CD4-positive, alpha-beta T cell treated with Interleukin-12 subunit alpha and Interleukin-12 subunit beta, for 1 hour (primary cell): ENCODE measurements at regions not wholly inside any gene's neighbourhood (a gene's known extent, or its start where the extent isn't known, plus 50 kb on each side); places are given as distances from the start of the nearest gene placed in this dataset.

ENCODE experiments used
- DNase-seq: peaks from one replicate; pipeline ENCODE4 v3.0.0-alpha.2; 2020

- DNase-seq = no peak
Measured at GRCh38 chr11:115698243-115698642, 194.0 kb upstream of the CADM1 start.

DNA sequence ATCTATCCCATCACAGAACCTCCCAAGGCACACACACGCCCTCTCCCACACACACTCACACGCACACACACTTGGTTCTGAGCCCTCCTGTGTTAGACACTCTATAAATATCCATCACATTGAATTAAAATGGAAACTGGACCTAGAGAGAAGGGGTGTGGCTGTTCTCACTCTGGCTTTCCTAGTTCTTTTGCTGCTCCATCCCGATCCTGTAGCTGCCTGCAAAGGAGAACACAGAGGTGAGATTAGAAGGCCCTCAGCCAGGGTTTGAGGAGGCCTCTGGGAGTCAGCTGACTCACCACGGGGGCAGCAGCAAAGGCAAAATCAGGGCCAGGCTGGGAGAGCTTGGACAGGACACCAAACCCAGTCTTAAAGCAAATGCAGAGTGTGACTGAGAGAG is 192.3 kb upstream of the CADM1 start:
- DNase-seq = no peak

GRCh38 chr11:115695677-115696364 is 191.6 kb upstream of the CADM1 start:
- DNase-seq = no peak

- DNase-seq = no peak
Measured at GRCh38 chr11:115693002-115693401, 188.8 kb upstream of the CADM1 start.

- DNase-seq = no peak
Measured at GRCh38 chr11:115691030-115691429, 186.8 kb upstream of the CADM1 start.

- DNase-seq = no peak
Measured at GRCh38 chr11:115687934-115688333, 183.7 kb upstream of the CADM1 start.

DNA sequence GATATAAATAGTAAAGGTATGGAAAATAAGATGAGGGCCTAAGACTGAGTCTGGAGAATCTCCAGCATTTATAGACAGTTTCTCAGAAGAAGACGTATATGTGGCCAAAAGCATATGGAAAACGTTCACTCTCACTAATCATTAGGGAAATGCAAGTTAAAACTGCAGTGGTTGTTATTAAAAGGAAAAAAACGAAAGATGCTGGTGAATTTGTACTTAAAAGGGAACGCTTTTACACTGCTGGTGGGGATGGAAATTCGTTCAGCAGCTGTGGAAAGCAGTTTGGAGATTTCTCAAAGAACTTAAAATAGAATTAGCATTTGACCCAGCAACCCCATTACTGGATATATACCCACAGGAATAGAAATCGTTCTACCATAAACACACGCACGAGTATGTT is 180.5 kb upstream of the CADM1 start:
- no peak for DNase-seq

- no peak for DNase-seq
Measured at GRCh38 chr11:115684135-115684534, 179.9 kb upstream of the CADM1 start.

DNA sequence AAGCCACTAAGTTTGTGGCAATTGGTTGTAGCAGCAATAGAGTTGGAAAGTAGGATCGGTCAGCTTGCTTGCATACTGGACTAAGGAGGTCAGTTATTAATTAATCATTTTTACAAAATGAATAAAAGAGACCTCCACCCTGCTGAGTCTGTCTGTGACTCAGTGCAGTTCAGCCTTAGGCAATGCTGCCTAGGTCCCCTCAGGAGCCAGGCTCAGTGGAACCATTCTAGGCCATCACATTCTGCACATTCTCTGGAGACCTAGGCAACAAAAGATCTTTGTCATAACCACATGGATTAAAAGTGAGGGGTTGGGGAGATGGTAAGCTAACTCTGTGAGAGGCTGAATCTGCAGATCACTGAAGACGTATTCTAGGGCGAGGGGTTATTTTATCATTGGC is 178.7 kb upstream of the CADM1 start:
- DNase-seq = no peak

- DNase-seq = no peak
Measured at GRCh38 chr11:115682101-115682500, 177.9 kb upstream of the CADM1 start.

GRCh38 chr11:115679945-115680344 is 175.7 kb upstream of the CADM1 start:
- DNase-seq = no peak

GRCh38 chr11:115678942-115679341 is 174.7 kb upstream of the CADM1 start:
- no peak for DNase-seq

- no peak for DNase-seq
Measured at GRCh38 chr11:115677190-115677589, 173.0 kb upstream of the CADM1 start.

GRCh38 chr11:115676768-115677167 is 172.6 kb upstream of the CADM1 start:
- no peak for DNase-seq

DNA sequence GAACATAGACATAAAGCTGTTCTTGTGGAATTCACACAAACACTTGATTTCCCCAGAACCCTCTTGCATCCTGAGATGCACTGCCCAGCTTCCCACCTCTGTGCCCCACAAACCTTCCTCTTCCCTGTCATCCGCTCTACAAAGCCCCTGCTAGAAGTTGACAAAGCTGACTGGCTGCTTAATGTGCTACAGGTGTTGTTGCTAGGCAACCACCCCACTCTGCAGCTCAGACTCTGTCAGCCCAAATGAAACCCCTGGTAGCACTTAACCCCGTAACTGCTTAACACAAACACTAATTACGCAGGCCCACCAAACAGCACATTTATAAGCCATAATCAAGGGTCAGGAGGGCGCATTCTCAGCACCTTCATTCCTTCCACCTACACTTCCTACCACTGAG is 172.0 kb upstream of the CADM1 start:
- DNase-seq = no peak

- DNase-seq = no peak
Measured at GRCh38 chr11:115674937-115675544, 170.8 kb upstream of the CADM1 start.

DNA sequence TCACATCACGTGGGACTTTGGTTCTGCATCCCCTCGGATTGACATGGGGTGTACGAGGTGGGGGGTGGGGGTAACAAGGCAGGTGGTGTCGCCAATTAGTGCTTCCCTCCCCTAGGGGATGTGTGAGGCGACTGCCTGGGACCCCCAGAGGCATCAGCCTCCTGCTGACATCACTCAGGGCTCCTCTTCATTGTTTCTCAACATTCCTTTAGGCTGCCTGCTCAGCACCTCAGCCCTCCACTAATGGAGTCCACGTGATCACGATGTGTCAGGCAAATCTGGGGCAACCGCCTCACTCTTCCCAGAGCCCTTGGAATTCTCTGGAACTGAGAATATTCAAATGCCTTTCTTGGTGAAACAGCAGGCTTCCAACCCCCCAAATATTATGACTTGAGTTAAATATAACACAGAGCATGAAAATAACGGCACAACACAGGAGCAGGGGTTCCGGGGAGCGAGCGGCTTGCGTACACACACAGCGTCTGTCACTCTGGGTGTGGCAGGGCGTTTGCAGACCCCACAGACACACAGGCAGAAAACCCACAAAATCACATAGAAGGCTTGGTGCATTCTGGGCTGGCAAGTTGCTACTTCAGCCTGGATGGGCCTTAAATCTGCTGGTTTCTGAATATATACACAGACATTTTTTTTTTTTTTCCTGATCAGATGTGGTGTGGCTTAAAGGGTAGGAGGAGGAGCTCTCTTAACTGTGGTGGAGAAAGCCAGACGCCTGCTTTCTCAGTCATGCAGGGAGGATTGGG is 170.1 kb upstream of the CADM1 start:
- DNase-seq = no peak

GRCh38 chr11:115673720-115674119 is 169.5 kb upstream of the CADM1 start:
- no peak for DNase-seq

- no peak for DNase-seq
Measured at GRCh38 chr11:115672999-115673411, 168.8 kb upstream of the CADM1 start.

DNA sequence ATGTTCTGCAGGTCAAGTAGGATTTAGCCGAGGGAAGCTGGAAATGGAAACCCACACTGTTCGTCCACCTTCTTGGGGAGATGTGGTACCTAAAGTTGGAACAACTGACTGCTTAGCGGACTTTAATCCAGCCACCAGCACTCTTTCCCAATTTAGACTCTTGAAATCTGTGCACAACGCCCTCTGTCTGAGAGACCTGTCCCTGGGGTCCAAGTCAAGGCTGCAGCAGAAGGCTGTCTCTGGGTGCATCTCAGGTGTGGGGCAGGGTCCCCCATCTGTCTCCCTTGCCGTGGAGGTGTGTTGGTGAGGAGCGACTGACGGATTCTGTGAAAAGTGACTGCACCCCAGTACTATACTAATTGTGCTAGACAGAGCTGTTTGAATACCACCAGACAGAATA is 168.2 kb upstream of the CADM1 start:
- no peak for DNase-seq

DNA sequence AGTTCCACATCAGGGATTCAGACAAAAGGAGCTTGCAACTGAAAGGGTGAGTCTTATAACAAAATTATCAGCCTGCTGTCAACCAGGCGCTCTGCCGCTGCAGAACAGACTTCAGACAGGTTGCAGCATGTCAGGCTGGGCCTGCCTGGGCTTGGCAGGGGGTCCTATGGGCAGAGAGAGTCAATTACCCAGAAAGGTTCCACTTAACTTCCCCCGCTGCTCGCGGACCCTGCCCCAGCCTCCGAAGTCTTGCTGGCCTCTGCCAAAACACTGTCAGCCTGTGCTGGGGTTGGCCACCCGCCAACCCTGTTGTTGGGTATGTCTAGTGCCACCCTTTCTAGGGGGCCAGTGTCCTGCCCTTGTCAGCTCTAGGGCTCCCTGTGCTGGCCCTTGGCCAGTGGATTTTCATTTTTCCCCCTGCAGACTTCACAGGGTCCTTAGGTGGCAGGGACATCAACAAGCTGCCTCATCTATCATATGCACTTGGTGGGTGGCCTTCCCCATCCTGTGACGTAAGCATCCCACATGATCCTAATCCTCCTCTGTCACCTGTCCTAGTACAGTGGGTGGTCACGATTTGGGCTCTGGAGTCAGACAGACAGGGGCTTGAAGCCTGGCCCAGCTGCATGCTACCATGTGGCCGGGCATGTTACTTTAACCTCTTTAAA is 166.5 kb upstream of the CADM1 start:
- no peak for DNase-seq

GRCh38 chr11:115665958-115666357 is 161.7 kb upstream of the CADM1 start:
- no peak for DNase-seq

- DNase-seq = no peak
Measured at GRCh38 chr11:115665175-115665821, 161.1 kb upstream of the CADM1 start.
